Prostate gland (tissue), 2 donors: ENCODE measurements at regions not wholly inside any gene's neighbourhood (a gene's known extent, or its start where the extent isn't known, plus 50 kb on each side); places are given as distances from the start of the nearest gene placed in this dataset.

Experiments
- CTCF ChIP-seq, 4 experiments: fragments of 200-600 bp in 2 of 4; fragments of 450-650 bp in 2 of 4; sonication (generic) in 2 of 4; IDR thresholded peaks; 1 replicate in 3 of 4; 2 replicates in 1 of 4; pipeline ENCODE4 v1.5.1; 2016 to 2019; ENCODE audit warnings: antibody characterized with exemption in 4 of 4, mild to moderate bottlenecking in 2 of 4, moderate library complexity in 2 of 4
- POLR2AphosphoS5 ChIP-seq: sonication (generic); formaldehyde crosslinking; IDR thresholded peaks from one replicate; pipeline ENCODE4 v1.6.1; 2017; ENCODE audit warnings: antibody characterized with exemption

DNA sequence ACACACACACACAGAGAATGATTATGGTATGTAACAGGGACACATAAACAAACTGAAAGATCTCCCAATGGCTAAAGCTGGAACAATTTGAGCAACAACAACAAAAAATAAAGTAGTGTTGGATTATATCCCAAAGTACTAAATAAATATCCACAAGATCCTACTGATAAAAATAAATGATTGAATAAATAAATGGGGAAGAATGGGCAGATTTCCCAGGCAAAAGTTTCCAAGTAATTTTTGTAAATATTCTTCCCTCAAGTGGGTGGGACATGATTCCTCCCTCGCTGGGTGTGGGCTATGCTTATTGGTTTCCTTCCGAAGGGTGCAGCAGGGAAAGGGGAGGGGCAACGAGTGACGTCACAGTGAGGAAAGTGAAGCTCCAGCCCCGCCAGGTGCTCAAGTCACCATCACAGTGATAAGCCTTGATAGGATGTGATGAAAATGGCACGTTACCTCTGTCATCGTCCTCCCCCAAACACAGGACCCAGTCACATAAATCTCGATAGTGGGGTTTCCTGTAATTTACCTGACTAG lies 295.3 kb downstream of the DRD1 start:
- TF ChIP-seq CTCF (IDR thresholded peaks at IDR 0.05) = no peak
- TF ChIP-seq POLR2AphosphoS5 = no peak
